WTC11 (cell line): ENCODE measurements at regions not wholly inside any gene's neighbourhood (a gene's known extent, or its start where the extent isn't known, plus 50 kb on each side); places are given as distances from the start of the nearest gene placed in this dataset.

Experiments used
- ELF4 ChIP-seq: sonication (generic); formaldehyde crosslinking; IDR thresholded peaks from 2 replicates; pipeline ENCODE4 v1.8.1; 2022; ENCODE audit warnings: low read depth, mild to moderate bottlenecking, moderate library complexity, missing genetic modification reagents
- IRF1 ChIP-seq: sonication (generic); formaldehyde crosslinking; IDR thresholded peaks from 2 replicates; pipeline ENCODE4 v1.8.0; 2023; ENCODE audit warnings: missing genetic modification reagents

GRCh38 chr17:33421933-33422332 lies 128.8 kb upstream of the ASIC2 start:
- TF ChIP-seq IRF1 (CRISPR knock-in tag) (no peak), ELF4 (no peak)
